ENCODE measurements at regions not wholly inside any gene's neighbourhood (a gene's known extent, or its start where the extent isn't known, plus 50 kb on each side); places are given as distances from the start of the nearest gene placed in this dataset.

DNA sequence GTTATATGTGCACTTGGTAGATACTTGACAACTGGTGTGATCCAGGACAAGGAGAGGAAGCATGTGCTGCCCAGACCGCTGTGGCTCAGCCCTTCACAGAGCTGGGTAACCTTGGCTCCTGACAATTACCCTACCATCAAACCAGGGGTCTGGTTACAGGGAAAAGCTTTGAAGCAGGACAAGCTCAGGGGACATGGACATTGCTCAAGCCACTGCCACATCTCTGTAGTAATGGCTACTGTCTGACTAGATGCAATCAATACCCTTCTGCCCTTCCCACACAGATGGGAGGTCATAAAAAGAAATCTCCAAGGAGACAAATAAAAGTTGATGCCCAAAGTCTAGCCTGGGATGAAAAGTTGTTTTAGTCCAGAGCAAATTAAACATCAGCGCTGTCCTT is 577.4 kb downstream of the MED13L start:
- no peak for DNase-seq

DNA sequence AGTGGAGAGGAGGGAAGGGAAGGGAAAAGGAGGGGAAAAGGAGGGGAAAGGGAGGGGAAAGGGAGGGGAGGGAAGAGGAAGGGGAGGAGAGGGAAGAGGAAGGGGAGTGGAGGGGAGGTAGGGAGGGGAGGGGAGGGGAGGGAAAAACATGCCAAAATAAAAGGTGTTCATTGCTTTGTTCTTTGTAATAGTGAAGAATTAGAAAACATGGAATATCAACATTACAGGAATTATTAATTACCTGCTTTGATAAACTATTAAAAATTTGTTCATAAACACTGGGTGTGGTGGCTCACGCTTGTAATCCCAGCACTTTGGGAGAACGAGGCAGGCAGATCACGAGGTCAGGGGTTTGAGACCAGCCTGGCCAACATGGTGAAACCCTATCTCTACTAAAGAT is 579.2 kb downstream of the MED13L start:
- DNase-seq: no peak

DNA sequence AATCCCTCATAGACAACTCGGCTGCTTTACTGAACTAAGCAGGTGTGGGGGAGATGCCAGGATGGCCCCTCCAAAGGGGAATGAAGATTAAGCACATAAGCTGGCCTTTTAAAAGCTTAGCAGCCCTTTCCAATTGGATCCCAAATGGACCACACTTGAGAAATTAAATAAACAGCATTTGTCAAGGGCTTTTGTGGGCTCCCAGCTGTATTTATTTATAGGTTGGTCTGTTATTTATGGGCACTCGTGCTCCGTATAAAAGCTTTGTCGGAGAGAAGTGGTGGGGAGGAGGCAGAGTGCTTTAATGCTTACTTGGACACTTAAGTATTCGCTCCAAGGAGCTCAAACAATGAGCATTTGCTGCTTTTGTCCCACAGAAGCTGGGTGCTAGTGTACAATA is 580.2 kb downstream of the MED13L start:
- no peak for DNase-seq

DNA sequence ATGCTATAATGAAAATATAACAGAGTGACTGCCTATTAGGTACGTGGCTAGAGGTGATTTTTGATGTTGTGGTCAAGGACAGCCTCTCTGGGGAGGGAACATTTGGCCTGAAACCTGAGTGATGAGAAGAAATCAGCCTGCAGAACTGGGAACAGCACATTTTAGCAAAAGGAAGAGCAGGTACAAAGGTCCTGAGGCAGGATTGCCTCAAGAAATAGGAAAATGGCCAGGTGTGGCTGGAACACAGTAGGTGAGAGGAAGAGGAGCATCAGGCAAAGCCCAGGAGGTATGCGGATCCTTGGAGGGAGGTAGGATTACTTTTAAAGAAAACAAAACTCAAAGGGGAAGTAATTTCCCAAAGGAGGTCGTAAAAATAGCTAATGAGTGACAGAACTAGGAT is 582.9 kb downstream of the MED13L start:
- no peak for DNase-seq

DNA sequence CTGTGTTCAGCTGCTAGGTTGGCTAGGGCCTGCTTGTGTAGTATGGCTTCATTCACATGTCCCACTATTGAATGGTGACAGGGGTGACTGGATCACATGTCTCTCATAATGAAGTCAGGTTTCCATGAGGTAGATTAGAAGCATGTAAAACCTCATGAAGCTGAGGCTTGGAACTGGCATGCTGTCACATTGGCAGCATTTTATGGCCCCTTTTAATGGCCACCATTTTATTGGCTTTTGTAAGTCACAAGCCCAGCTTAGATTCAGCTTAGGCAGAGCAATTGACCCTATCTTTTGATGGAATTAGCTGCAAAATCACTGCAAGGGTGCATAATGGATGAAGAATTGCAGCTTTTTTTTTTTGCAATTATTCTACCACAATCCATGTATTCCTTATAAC is 583.5 kb downstream of the MED13L start:
- no peak for DNase-seq

DNA sequence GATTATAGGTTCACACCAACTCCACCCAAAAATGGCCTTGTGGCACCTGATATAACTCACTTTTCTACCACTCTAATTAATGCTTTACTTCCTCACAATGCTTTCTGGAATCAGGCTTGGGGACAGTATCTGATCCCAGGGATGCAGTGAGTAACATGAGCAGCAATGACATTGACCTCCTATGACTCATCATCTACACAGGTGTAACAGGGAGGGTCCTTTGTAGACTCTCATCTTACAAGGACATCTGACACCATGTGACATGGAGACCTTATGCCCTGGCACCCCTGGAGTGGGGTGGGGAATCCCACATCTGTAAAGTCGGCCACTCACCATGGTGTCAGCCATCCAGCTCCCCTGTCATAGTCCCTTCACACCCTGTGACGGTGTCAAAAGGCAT is 586.4 kb downstream of the MED13L start:
- no peak for DNase-seq

DNA sequence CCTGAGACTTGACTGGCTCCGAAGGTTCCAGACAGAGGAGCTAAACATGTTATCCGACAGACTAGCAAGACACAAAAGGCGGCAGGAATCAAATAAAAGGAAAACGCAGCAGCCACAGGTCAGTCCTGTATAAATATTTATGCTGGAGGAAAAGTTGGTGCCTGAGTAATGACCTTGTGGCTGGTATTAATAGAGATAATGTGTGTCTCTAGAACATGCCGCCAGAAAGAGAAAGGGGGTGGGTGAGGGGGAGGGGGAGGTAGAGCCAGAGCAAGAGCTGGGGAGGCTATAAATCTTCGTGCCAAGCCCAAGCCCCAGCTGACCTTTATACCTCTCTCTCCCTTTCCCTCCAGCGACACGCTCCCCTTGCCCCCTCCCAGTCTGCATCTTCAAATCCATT is 590.4 kb downstream of the MED13L start:
- no peak for DNase-seq

DNA sequence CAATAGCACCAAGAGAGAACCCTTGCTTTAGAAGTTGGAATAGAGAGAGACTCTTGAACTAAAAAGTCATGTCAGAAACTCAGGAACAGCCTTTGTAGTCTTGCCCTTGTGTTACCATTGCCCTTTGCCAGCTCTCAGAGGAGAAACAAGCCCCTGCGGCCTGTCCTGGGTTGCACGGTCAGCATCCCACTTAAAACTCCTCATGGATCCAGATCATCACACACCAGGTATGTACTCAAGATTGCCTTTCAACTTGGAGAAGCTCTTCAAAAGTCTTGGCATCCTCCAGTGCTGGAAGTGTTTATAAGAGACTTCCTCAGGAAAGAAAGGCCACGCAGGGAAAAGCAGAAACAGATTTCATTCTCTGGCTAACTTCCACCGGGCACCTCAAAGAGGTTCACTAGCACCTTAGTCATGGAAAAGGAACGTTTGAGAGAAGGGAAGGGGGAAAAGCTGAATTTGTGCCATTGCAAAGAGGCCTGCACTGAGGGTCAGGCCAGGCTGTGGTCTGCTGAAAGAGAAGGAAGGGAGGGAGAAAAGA is 594.2 kb downstream of the MED13L start:
- DNase-seq: no peak

DNA sequence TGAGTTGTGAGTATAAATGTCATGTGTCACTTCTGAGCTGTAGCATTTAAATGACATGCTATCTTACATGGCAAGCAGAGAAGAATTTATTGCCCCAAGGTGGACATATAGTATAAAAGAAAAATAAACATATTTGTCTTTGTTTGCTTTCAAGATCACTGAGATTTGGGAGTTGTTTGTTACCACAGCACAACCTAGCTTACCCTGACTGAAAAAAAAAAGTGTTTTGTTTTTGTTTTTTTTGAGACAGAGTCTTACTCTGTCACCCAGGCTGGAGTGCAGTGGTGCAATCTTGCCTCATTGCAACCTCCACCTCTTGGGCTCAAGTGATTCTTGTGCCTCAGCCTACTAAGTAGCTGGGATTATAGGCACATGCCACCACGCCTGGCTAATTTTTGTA is 596.5 kb downstream of the MED13L start:
- no peak for DNase-seq

DNA sequence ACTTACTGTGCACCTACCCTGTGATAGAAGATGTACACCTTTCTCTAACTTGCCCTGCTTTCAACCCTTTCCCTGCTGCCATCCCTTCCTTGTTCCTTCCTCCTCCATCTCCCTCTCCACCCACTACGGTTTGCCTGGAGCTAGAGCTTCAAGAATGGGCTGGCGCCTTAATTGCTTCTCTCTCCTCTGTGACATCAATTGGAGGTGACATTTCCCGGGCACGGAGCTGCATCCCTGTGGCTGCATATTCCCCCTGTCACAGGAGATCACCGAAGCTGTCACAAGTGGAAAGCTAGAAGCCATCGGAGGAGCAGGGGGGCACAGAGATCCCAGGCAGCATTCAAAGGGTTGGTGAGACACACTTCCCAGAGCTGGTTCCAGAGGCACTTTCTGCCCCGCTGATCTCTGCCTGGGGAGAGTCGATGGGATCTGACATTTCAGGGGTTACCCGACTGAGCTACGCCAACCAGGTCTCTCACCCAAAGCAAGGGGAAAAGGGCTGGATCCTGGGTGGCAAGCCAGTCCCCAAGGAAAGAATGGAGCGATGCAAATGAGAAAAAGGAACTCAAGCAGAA is 604.9 kb downstream of the MED13L start:
- DNase-seq: no peak

DNA sequence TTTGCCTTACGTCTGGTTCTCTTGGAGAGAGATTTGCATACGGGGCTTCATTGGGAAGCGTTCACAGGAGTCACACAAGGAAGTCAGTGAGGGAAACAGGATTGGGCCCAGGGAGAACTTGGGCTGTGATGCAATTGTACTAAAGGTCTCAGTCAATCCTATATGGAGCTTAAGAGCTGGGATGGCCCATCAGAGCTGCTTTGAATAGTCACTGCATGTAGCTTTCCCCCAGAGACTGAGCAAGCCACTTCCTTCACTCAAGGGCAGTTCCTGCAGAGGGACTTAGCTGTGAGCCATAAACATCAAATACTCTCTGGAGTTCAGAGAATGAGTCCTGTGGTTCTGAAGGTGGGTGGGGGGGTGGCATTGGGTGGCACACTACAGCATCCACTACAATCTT is 605.4 kb downstream of the MED13L start:
- DNase-seq: no peak

DNA sequence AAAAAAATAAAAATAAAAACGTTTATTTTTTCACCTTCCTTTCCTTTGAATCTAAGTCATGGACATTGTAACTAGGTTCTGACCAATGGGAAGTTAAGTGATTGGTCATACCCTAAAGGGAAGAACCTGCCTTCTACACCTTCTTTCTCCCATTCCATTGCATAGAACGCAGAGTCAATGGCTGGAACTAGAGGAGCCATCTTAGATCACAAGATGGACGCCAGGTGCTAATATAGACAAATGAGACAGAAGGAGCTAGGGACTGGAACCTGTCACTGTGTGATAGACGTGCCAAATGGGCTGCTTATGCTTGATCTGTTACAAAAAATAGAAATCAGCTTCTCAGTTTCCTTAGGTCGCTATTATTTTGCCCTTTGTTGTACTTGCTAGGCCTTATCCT is 606.6 kb downstream of the MED13L start:
- DNase-seq: no peak

DNA sequence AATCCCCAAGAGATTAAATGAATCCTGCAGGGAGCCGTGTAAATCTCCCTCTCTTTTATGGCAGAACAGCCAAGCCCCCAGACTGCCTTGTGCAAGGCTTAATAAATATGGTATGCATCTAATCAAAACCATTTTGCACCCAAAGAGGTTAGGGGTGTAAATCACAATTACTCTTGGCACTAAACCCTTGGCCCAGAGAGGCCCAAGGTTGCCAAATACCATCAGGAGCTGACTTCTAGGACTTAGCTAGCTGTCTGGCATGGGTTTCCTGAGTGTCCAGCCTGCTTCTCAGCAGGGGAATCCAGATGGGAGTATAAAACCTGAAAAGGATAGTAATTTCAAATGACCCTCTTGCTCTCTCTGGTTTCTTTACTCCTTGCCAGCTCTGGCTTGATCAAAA is 610.4 kb downstream of the MED13L start:
- no peak for DNase-seq

DNA sequence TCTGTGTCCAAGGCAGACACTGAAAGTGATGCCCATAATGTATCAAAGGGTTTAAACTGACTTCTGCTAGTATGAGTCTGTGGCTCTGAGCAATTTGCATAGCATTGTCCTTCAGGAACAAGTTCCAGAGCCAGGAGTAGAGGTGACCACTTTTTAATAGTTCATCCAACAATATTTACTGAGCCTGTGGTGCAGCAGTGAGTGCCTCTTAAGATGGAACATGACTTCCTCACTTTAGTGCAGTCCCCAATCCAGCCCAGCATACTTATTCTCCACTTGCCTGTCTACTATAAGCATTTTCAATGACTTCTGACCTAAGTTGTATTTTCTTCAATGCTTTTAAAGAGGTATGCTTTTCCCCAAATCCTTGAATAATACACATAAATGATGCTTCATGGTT is 611.3 kb downstream of the MED13L start:
- DNase-seq: no peak

DNA sequence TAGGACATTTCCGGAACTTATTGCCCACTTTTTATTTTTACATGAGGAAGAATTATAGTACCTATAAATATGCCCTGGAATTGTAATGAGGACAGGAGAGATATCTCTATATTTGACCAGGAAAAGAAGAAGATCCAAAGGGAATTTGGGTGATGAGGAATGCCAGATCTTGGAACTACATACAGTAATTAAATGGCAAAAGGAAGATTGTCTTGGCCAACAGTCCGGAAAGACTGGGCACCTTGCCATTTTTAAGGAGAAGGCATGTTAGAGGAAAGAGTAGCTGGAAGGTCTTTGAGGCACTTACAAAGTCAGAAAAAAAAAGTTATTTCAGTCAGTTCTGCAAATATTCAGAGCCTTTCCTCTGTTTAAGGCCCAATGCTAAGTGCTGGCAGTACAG is 616.4 kb downstream of the MED13L start:
- DNase-seq: no peak

DNA sequence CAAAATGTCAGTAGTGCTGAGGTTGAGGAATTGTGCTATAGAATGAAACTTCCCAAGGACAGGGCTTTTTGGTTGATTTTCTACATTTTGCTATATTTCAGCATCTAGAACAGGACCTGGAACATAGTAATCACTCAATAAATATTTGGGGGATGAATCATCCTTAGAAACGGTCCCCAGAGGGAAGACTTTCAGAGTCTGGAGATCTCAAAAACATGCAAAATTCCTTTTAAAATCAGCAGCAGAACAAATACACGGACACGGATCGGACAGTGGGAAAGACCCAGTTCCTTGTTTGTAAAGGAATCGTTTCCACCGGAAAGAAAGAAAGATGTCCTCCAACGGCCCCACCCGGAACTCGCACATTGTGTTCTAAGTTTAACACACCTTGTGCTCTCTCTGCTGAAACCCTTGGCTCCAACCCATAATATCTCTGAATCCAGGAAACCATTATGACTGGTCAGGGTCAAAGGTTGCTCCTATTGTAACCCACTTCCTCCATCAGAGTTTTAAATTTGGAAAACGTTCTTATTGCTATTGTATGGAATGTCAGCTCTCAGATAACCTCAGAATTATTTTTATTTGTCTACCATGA is 617.2 kb downstream of the MED13L start:
- no peak for DNase-seq

DNA sequence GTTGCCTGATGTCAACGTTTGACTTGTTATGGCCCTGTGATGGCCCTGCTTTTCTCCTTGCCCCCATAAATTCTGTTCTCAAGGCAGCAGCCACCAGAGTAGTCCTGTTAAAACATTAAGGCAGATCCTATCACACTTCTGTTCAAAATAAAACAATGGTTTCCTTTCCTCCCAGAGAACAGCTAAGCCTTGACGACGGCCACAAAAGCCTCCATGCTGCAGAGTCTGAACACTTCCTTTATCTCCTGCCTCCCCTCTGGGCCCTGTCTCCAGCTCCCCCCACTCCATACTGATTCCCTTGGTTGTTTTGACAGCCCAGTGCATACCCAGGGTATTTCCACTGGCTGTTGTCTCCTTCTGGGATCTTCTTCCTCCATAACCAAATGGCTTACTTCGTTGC is 618.1 kb downstream of the MED13L start:
- no peak for DNase-seq

DNA sequence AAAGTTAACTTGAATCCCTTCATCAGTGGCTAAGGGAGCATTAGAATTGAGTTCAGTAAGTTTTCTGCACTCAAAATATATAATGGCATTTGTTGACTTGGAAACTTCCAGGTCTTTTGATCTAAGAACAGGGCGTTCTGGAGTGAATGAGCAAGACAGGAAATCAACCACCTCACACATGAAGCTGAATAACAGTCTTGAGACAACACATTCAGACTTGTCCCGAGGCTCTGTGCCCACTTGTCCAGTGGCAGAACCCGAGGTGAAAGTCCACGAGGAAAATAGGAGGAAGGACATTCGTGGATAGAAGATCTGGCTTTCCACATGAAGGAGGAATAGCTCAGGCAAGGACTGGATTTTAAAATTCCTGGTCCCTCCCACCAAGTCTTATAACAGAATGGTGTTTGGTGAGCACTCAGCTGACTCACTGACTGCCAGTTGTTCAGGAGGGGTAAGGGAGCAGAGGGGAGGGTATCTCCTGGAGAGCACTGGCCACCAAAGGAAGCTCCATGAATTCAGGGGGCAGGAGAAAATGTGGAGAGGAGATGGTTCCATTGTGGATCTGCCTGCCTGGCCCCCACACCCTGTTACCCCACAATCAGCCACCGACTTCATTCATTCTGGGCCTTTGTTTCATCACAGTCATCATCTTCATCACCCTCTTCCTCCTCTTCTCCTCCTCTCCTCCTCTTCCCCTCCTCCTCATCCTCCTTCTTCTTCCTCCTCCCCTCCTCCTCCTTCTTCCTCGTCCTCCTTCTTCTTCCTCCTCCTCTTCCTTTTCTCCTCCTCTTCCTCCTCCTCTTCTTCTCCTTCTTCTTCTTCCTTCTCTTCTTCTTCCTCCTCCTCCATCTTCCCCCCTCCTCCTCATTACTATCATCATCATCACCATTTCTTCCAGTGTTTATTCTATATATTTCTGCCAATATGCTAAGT is 620.1 kb downstream of the MED13L start:
- DNase-seq: no peak

DNA sequence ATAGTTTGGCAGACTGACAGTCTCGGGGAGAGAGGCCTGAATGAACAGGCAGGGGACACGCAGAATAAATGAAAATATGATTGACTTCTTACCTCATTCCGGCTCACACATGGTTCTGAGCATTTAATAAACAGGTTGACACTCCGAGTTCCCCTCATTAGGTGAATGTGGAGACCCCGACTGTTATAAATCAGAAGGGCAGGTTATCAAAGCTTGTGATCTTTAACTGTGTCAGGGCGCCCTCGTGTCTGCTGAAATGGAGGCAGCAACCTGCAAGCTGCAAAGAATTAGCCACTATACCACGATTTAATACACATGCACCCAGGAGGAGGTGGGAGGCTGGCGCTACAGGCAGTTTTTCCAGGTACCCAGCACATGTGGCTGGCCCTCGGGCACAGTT is 627.5 kb downstream of the MED13L start:
- no peak for DNase-seq

DNA sequence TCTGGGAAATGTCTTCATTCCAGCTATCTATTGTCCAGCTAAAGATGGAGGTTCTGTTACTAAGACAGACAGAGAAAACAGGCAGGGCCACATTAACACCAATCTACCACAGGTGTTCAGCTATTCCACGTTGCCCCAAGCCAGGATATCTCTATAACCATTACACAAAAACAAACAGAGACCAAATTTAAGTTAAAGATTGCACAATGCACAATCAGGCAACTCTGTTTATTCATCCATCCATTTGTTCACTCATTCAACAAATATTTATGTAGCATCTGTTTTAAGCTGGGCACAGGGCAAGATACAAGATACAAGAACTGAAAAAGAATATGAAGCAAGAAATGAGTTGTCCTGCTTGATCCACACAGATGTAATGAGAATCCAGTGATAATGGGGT is 629.0 kb downstream of the MED13L start:
- DNase-seq: no peak

DNA sequence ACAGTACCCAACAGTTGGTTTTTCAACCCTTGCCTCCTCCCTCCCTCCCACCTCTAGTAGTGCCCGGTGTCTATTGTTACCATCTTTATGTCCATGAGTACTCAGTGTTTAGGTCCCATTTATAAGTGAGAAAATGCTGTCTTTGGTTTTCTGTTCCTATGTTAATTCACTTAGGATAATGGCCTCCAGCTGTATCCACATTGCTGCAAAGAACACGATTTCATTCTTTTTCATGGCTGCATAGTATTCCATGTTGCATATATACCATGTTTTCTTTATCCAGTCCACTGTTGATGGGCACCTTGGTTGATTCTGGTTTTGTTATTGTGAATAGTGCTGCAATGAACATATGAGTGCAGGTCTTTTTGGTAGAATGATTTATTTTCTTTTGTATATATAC is 631.3 kb downstream of the MED13L start:
- DNase-seq: no peak

DNA sequence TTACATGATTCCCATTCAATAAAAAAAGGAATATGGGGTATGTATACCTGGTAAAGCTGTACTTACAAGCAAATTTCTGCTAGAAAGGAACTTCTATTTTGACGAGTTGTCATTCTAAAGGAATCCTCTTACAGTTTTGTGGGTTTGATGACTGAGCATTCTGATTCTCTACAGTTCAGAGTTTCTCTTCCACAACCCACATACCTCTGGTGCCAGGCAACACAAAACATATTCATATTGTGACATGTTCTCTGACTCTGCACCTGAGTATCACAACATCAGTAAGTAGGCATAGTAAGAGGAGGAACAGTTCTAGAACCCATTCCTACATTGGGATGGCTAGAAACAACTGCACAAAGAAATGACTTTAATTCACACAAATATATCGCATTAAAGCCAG is 636.6 kb downstream of the MED13L start:
- no peak for DNase-seq

DNA sequence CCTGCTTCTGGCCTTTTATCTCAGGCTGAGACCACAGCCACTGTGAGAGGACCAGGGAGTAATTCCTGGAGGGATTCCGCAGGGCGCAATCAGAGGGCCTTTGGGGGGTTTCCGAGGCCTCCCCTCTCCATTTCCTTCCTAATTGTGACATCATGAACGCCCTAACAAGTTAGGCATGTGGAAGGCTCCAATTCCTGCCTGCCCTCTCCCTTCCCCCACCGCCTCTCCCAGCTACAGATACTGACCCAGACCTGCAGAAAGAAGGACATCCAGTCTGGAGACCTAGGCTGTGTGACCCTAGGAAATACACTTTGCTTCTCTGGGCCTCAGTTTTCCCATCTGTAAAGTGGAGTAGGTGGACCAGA is 637.9 kb downstream of the MED13L start:
- no peak for DNase-seq
